ENCODE measurements at regions not wholly inside any gene's neighbourhood (a gene's known extent, or its start where the extent isn't known, plus 50 kb on each side); places are given as distances from the start of the nearest gene placed in this dataset.

DNA sequence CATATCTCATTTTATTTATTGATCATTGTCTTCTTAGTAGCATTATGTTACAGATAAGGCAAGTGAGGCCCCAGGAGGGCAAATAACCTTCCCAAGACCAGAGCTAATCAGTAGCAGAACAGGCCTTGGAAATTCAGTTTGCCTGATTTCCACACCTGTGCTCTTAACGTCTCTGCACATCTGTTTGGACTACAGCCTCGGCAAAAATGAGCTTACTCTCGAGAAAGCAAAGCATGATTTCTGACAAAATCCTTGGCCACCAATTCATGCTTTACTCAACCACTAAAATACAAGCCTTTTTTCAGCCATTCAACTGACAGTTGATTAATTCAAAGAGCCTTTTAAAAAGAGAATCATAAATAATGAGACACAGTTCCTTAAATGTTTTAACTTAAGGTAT, 309.3 kb upstream of the HTR2A start:
- TF ChIP-seq, protein P1, sequence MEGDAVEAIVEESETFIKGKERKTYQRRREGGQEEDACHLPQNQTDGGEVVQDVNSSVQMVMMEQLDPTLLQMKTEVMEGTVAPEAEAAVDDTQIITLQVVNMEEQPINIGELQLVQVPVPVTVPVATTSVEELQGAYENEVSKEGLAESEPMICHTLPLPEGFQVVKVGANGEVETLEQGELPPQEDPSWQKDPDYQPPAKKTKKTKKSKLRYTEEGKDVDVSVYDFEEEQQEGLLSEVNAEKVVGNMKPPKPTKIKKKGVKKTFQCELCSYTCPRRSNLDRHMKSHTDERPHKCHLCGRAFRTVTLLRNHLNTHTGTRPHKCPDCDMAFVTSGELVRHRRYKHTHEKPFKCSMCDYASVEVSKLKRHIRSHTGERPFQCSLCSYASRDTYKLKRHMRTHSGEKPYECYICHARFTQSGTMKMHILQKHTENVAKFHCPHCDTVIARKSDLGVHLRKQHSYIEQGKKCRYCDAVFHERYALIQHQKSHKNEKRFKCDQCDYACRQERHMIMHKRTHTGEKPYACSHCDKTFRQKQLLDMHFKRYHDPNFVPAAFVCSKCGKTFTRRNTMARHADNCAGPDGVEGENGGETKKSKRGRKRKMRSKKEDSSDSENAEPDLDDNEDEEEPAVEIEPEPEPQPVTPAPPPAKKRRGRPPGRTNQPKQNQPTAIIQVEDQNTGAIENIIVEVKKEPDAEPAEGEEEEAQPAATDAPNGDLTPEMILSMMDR (IDR thresholded peaks at IDR 0.05; ENCODE audit: low read depth, low read length) = no peak
- TF ChIP-seq POLR2A (IDR thresholded peaks at IDR 0.05; ENCODE audit: extremely low read depth, insufficient read length) = no peak
- TF ChIP-seq MAX (IDR thresholded peaks at IDR 0.05; ENCODE audit: low read depth, low read length) = no peak

All from NB4 (cell line).